ENCODE measurements at regions not wholly inside any gene's neighbourhood (a gene's known extent, or its start where the extent isn't known, plus 50 kb on each side); places are given as distances from the start of the nearest gene placed in this dataset.

GRCh38 chr17:34154961-34155730 is 99.9 kb upstream of the CCL2 start:
- in situ Hi-C loops (cut with MboI; ENCODE audit: low sequenced_read_pairs) = no loop called here

GRCh38 chr17:34155947-34156346 is 99.1 kb upstream of the CCL2 start:
- in situ Hi-C loops (cut with MboI; ENCODE audit: low sequenced_read_pairs) = no loop called here

- in situ Hi-C loops (cut with MboI; ENCODE audit: low sequenced_read_pairs) = no loop called here
Measured at GRCh38 chr17:34156401-34156740, 98.7 kb upstream of the CCL2 start.

- in situ Hi-C loops (cut with MboI; ENCODE audit: low sequenced_read_pairs) = no loop called here
Measured at GRCh38 chr17:34156741-34157589, 98.1 kb upstream of the CCL2 start.

GRCh38 chr17:34161690-34162089 is 93.4 kb upstream of the CCL2 start:
- in situ Hi-C loops (cut with MboI; ENCODE audit: low sequenced_read_pairs) = no loop called here

GRCh38 chr17:34163123-34163522 is 92.0 kb upstream of the CCL2 start:
- in situ Hi-C loops (cut with MboI; ENCODE audit: low sequenced_read_pairs) = no loop called here

GRCh38 chr17:34163646-34164045 is 91.4 kb upstream of the CCL2 start:
- in situ Hi-C loops (cut with MboI; ENCODE audit: low sequenced_read_pairs) = no loop called here

- in situ Hi-C loops (cut with MboI; ENCODE audit: low sequenced_read_pairs) = no loop called here
Measured at GRCh38 chr17:34164837-34165236, 90.2 kb upstream of the CCL2 start.

- in situ Hi-C loops (cut with MboI; ENCODE audit: low sequenced_read_pairs) = no loop called here
Measured at GRCh38 chr17:34166352-34166751, 88.7 kb upstream of the CCL2 start.

GRCh38 chr17:34167354-34167753 is 87.7 kb upstream of the CCL2 start:
- in situ Hi-C loops (cut with MboI; ENCODE audit: low sequenced_read_pairs) = no loop called here

GRCh38 chr17:34168989-34169388 is 86.1 kb upstream of the CCL2 start:
- in situ Hi-C loops (cut with MboI; ENCODE audit: low sequenced_read_pairs) = no loop called here

- in situ Hi-C loops (cut with MboI; ENCODE audit: low sequenced_read_pairs) = no loop called here
Measured at GRCh38 chr17:34169496-34169895, 85.6 kb upstream of the CCL2 start.

- in situ Hi-C loops (cut with MboI; ENCODE audit: low sequenced_read_pairs) = no loop called here
Measured at GRCh38 chr17:34171245-34171818, 83.8 kb upstream of the CCL2 start.

- in situ Hi-C loops (cut with MboI; ENCODE audit: low sequenced_read_pairs) = no loop called here
Measured at GRCh38 chr17:34172390-34172918, 82.6 kb upstream of the CCL2 start.

- in situ Hi-C loops (cut with MboI; ENCODE audit: low sequenced_read_pairs) = no loop called here
Measured at GRCh38 chr17:34173241-34173640, 81.8 kb upstream of the CCL2 start.

GRCh38 chr17:34174496-34174895 is 80.6 kb upstream of the CCL2 start:
- in situ Hi-C loops (cut with MboI; ENCODE audit: low sequenced_read_pairs) = no loop called here

GRCh38 chr17:34176440-34176839 is 78.6 kb upstream of the CCL2 start:
- in situ Hi-C loops (cut with MboI; ENCODE audit: low sequenced_read_pairs) = no loop called here

- in situ Hi-C loops (cut with MboI; ENCODE audit: low sequenced_read_pairs) = no loop called here
Measured at GRCh38 chr17:34177642-34178041, 77.4 kb upstream of the CCL2 start.

- in situ Hi-C loops (cut with MboI; ENCODE audit: low sequenced_read_pairs) = no loop called here
Measured at GRCh38 chr17:34178092-34178491, 77.0 kb upstream of the CCL2 start.

GRCh38 chr17:34182036-34182803 is 72.9 kb upstream of the CCL2 start:
- in situ Hi-C loops (cut with MboI; ENCODE audit: low sequenced_read_pairs) = no loop called here

GRCh38 chr17:34195987-34196386 is 59.1 kb upstream of the CCL2 start:
- in situ Hi-C loops (cut with MboI; ENCODE audit: low sequenced_read_pairs) = no loop called here
